CD4-positive, alpha-beta T cell treated with Interleukin-2 at 100 ng/mL for 4 hours (primary cell): ENCODE measurements at regions not wholly inside any gene's neighbourhood (a gene's known extent, or its start where the extent isn't known, plus 50 kb on each side); places are given as distances from the start of the nearest gene placed in this dataset.
A peak's percentile ranks its signal among the peaks of the same experiment; 100 is the strongest.

Source experiments
- DNase-seq: peaks from one replicate; pipeline ENCODE4 v3.0.0-alpha.2; 2020; ENCODE audit warnings: low spot score

GRCh38 chr14:34039428-34040047 is 88.7 kb upstream of the EGLN3 start:
- no peak for DNase-seq

DNA sequence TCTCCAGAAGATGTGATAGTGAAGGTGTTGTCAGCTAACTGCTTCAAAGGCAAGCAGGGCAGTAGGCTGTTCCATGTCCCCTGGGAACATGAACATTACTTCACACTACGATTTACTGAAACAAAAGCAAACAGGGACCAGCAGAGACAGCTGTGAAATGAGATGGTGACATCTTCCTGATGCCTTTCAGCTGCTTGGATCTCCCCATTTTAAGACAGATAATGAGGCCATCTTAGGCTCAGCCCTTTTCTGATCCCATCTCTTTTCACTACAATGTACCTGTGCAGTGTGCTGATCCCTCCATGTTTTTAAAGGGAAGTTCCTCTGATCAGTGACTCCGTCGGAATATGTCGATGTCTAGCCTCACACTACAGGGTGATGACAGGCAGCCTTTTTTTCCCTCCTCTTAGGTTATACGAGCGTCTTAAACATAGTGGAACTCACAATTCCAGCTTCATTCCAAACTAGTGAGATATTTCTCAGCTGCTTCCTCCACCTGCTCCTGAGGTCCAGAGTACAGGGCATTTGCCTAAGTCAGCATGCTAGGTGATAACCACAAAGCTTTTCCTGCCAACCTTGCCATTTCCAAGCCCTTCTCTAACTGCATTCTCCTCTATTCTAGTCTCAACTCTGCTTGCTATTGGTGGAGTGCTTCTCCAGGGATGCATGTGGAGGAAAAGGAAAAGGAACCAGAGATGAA is 87.6 kb upstream of the EGLN3 start:
- DNase-seq, result no peak

DNA sequence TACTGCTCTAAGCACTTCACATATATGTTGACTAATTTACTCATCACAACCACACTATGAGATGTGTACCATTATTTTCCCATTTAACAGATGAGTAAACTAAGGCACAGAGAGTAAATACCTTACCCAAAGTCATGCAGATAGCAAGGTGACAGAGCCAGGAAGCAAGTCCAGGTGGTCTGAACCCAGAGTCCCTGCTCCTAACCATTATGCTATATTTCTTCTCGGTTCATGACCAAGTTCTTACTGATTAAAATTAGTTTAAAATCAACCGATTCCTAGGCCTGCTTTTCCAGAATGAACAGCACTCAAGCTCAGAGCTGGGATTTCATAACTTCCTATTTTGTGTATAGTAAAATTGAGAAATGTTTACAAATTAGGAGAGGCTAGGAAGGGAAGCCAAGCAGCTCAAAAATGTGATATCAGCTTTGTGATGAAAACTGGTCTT is 85.5 kb upstream of the EGLN3 start:
- no peak for DNase-seq

- no peak for DNase-seq
Measured at GRCh38 chr14:34035934-34036250, 85.0 kb upstream of the EGLN3 start.

GRCh38 chr14:34035177-34035933 is 84.5 kb upstream of the EGLN3 start:
- no peak for DNase-seq

- no peak for DNase-seq
Measured at GRCh38 chr14:34034447-34035176, 83.7 kb upstream of the EGLN3 start.

- no peak for DNase-seq
Measured at GRCh38 chr14:34032720-34033119, 81.8 kb upstream of the EGLN3 start.

DNA sequence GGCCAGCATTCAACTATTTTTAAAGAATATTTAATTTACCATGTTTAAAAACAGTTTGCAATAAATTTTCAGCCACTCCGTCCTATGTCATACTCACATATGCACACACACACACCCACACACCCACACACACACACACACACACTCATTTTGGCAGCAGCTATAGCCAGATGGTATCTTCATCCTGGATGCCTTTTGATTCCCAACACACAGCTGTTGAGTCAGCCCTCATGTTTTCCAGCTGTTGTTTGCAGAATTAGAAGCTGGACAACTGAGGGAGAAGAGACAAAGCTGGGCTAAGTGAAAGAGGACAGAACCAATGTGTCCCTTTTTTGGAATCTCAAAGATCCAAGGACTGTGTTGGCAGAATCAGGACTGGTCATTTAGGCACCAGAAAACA is 80.0 kb upstream of the EGLN3 start:
- DNase-seq, result no peak

DNA sequence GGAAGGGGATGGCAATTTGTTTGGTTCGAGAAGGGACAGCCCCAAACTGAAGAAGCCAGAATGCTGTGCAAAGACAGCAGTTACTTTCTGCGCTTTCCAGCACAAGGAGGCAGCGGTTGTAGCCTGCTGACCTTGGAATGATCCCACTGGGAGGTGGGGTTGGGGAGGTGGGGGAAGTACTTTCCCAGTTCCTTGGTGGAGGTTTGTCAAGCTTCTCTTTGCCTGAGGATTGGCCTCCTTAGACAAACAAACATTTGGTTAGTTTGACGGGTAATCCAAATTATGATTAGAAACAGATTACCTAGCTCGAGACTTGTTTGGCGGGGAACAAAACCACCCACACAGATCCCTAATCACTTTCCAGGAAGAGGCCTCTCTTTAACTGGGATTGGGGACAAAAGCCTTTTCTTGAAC is 79.1 kb upstream of the EGLN3 start:
- DNase-seq, result no peak

DNA sequence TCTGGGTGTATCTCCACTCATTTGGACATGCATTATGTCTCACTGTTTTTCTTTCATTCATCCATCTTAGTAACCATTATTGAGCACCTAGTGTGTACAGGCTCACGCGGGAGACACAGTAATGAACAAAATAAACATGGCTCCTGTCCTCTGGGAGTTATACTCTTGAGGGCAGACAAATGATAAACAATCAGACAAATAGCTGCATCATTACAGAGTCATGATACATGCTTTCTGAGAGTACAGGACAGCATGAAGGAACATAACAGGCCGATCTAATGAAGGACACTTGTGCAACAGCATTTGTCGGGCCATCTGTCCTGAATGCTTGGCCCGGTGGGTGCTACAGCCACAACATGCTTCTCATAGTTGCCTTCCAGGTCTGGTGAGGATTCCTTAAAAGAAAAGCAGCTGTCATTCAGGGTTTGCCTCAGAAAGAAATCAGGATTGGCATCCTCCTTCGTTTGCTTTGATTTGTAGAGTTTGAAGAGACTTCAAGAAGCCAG is 77.2 kb upstream of the EGLN3 start:
- no peak for DNase-seq

GRCh38 chr14:34027130-34027989 is 76.5 kb upstream of the EGLN3 start:
- DNase-seq, result no peak

- DNase-seq, result no peak
Measured at GRCh38 chr14:34025325-34026017, 74.6 kb upstream of the EGLN3 start.

- no peak for DNase-seq
Measured at GRCh38 chr14:34024768-34025144, 73.9 kb upstream of the EGLN3 start.

DNA sequence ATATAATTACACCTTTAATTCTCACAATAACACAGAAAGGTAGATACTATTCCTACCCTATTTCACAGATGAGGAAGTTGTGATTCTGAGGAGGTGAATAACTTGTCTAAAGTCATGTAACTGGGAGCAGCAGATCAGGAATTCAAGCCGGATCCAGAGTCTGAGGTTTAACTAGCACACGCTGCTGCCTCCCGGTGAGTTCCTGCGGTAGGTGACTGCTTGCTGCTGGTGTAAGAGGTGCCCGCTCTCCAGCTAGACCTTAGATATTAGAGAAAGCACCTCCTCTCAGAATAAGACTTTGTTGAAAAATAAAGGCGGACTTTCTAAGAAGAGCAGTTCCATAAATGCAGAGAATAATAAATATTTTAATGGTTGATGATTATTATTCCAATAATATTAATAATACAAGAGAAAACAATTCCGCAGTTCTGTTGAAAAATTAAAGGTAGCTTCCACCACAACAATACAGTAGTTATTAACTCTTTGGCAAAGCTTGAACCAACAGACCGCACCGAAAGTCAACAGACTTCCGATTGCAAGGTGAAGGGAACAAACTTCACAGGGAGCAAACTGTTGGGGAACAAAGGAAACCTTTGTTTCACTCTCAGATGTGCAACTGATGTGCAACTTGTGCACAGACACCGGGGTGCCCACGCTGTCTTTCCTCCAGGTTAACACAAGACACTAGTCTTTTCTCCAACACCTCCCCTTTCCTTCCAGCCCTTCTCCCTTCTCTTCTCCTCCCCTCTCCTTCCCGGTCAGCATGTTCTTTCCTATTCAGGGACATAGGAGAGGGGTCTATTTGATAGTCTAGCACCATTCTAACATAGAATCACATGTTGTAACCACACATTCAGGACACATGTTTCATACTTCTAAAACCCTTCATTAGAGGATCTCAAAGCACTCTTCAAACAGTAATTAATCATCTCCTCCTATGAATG is 73.2 kb upstream of the EGLN3 start:
- DNase-seq, result no peak

GRCh38 chr14:34021096-34021495 is 70.2 kb upstream of the EGLN3 start:
- DNase-seq, result no peak

GRCh38 chr14:34020014-34020413 is 69.1 kb upstream of the EGLN3 start:
- DNase-seq, result no peak

DNA sequence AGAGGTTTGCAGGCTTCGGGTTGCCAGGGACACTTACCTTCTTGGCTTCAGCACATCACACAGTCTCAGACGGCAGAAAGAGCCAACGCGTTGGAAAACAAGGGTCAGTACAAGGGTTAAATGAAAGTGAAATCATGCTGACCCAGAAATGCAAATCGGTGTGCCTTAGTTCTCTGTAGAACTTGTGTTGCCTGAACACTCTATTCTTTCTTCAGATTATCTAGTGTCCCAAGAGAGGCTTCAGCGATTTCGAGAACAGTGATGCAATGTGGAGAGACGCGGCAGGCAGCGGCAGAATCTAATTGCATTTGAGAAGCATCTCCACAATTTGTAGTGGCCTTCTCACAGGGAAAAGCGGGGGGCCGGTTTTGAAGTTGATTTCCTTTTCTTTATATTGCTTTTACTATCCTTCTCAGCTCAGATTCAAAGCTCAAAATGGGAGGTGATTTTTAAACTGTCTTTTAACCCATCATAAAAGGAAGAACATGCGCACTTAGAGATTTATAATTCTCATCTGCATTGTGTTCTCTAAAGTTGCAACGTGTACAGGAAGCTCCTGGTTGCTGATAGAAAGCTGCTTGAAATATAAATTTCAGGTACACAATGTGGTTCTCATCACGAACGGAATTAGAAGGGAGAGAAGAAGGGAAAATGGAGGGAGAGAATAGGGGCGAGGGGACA is 67.8 kb upstream of the EGLN3 start:
- peak; percentile 32 for DNase-seq

DNA sequence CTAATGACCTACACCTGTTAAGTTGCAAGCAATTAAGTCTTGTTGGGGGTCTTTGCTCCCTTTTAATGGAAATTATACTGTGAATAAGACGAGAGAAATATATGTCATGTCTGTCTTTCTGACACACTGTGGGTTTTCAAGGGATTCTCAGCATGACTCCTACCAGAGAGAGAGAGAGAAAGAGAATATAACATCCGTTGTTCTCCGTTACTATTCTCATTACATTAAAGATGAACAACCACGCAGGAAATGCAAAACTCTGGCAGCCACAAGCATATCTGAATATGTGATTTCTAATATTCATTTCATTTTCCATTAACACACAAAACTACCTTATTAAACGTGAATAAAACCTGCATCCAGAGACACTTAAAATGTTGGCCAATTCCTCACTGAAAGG is 67.3 kb upstream of the EGLN3 start:
- DNase-seq, result peak; percentile 53

GRCh38 chr14:34015383-34015782 is 64.5 kb upstream of the EGLN3 start:
- DNase-seq, result no peak
